ENCODE measurements at regions not wholly inside any gene's neighbourhood (a gene's known extent, or its start where the extent isn't known, plus 50 kb on each side); places are given as distances from the start of the nearest gene placed in this dataset.

- no peak for DNase-seq (ENCODE audit: low spot score, unreplicated experiment)
- peaks cover 3% of the 10 kb centered on the region for H3K27me3 Mint-ChIP-seq
- no peak overlapping the region for H3K4me3 Mint-ChIP-seq (ENCODE audit: low read depth)
- no peaks in the 10 kb centered on the region for H3K36me3 Mint-ChIP-seq (ENCODE audit: insufficient read depth)
- no peaks in the 10 kb centered on the region for H3K4me1 Mint-ChIP-seq (ENCODE audit: low read depth)
- TF ChIP-seq, protein P1, sequence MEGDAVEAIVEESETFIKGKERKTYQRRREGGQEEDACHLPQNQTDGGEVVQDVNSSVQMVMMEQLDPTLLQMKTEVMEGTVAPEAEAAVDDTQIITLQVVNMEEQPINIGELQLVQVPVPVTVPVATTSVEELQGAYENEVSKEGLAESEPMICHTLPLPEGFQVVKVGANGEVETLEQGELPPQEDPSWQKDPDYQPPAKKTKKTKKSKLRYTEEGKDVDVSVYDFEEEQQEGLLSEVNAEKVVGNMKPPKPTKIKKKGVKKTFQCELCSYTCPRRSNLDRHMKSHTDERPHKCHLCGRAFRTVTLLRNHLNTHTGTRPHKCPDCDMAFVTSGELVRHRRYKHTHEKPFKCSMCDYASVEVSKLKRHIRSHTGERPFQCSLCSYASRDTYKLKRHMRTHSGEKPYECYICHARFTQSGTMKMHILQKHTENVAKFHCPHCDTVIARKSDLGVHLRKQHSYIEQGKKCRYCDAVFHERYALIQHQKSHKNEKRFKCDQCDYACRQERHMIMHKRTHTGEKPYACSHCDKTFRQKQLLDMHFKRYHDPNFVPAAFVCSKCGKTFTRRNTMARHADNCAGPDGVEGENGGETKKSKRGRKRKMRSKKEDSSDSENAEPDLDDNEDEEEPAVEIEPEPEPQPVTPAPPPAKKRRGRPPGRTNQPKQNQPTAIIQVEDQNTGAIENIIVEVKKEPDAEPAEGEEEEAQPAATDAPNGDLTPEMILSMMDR (IDR thresholded peaks at IDR 0.05; ENCODE audit: unreplicated experiment): no peak
- no peak overlapping the region for H3K27ac Mint-ChIP-seq
- H3K9me3 Mint-ChIP-seq (ENCODE audit: low read depth): no peaks in the 10 kb centered on the region
Measured at GRCh38 chr2:100675373-100675772, 112.6 kb downstream of the PDCL3 start.

- DNase-seq (ENCODE audit: low spot score, unreplicated experiment): no peak
- Mint-ChIP-seq H3K27me3 (no peaks in the 10 kb centered on the region), H3K4me3 (ENCODE audit: low read depth) (no peak overlapping the region), H3K9me3 (ENCODE audit: low read depth) (no peaks in the 10 kb centered on the region), H3K36me3 (ENCODE audit: insufficient read depth) (no peaks in the 10 kb centered on the region), H3K4me1 (ENCODE audit: low read depth) (no peaks in the 10 kb centered on the region), H3K27ac (no peak overlapping the region)
- TF ChIP-seq, protein P1 (IDR thresholded peaks at IDR 0.05; ENCODE audit: unreplicated experiment): no peak
Measured at GRCh38 chr2:100675855-100676254, 113.1 kb downstream of the PDCL3 start.

DNA sequence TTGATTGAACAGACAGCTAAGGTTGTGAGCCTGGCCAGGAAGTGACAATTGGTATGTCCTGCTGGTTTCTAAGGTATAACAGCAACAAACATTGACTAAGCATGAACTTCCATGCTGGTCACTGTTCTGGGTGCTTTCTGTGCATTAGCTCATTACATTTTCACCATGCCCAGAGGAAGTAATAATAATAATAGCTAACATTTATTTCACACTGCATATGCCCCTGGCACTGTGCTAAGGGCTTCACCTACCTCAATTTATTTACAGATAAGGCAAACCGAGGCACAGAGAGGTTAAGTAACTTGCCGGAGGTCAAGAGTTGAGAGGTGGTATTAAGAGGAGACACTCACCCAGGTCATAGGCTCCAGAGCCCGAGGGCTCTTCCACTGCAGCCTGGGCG lies 113.6 kb downstream of the PDCL3 start:
- Mint-ChIP-seq H3K27ac (no peak overlapping the region), H3K4me3 (ENCODE audit: low read depth) (no peak overlapping the region), H3K4me1 (ENCODE audit: low read depth) (no peaks in the 10 kb centered on the region), H3K27me3 (no peaks in the 10 kb centered on the region), H3K36me3 (ENCODE audit: insufficient read depth) (no peaks in the 10 kb centered on the region), H3K9me3 (ENCODE audit: low read depth) (no peaks in the 10 kb centered on the region)
- no peak for DNase-seq (ENCODE audit: low spot score, unreplicated experiment)
- TF ChIP-seq, protein P1 (IDR thresholded peaks at IDR 0.05; ENCODE audit: unreplicated experiment): no peak

DNA sequence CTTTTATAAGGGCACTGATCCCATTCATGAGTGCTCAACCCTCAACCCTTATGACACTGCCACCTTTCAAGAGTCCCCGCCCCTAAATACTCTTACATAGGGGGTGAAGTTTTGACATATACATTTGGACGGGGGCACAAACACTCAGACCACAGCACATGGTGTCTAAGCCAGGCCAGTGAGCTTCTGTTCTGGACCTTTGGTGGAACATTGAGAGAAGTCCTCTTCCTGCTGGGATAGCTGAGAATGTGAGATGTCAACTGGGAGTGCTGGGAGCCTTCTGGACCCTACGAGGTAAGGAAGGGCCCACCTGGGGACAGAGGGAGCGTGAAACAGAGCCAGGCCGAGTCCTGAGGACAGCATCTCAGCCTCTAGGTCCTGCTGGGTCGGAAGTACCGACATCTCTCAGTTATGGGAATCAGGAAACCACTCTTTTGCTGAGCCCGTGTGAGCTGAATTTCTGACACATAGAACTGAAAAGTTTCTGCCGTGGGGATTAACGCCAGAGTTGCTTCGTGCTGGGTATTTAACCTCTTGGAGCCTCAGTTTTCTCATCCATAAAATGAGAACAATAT lies 114.9 kb downstream of the PDCL3 start:
- Mint-ChIP-seq H3K4me3 (ENCODE audit: low read depth) (no peak overlapping the region), H3K4me1 (ENCODE audit: low read depth) (no peaks in the 10 kb centered on the region), H3K27me3 (no peaks in the 10 kb centered on the region), H3K9me3 (ENCODE audit: low read depth) (no peaks in the 10 kb centered on the region), H3K36me3 (ENCODE audit: insufficient read depth) (no peaks in the 10 kb centered on the region), H3K27ac (no peak overlapping the region)
- no peak for DNase-seq (ENCODE audit: low spot score, unreplicated experiment)
- TF ChIP-seq, protein P1 (IDR thresholded peaks at IDR 0.05; ENCODE audit: unreplicated experiment): no peak

DNA sequence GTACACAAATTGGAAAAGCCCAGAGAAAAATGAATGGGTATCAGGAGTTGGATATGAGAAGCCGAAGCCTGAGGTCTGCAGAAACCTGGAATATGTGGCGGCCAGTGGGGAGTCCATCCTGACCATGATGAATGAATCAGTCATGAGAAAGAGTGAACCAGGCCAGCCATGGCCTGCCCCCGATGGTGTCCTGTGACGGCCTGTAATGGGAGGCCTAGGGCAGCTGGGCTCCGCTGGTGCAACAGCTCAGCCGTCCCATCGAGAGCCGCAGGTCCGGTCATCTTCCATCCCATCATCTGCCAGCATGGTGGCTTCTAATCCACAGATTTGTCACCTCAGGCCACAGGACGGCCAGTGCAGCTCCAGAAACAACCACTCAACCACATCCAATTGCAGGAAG lies 116.4 kb downstream of the PDCL3 start:
- H3K27ac Mint-ChIP-seq: no peak overlapping the region
- DNase-seq (ENCODE audit: low spot score, unreplicated experiment): no peak
- peaks cover 5% of the 10 kb centered on the region for H3K9me3 Mint-ChIP-seq (ENCODE audit: low read depth)
- H3K4me1 Mint-ChIP-seq (ENCODE audit: low read depth): no peaks in the 10 kb centered on the region
- no peaks in the 10 kb centered on the region for H3K36me3 Mint-ChIP-seq (ENCODE audit: insufficient read depth)
- no peak overlapping the region for H3K4me3 Mint-ChIP-seq (ENCODE audit: low read depth)
- TF ChIP-seq, protein P1 (IDR thresholded peaks at IDR 0.05; ENCODE audit: unreplicated experiment): no peak
- H3K27me3 Mint-ChIP-seq: no peaks in the 10 kb centered on the region

Data from progenitor cell of endocrine pancreas (in vitro differentiated cells).